HG03175 (cell line): ENCODE measurements at regions not wholly inside any gene's neighbourhood (a gene's known extent, or its start where the extent isn't known, plus 50 kb on each side); places are given as distances from the start of the nearest gene placed in this dataset.

Source experiments
- ATAC-seq: cut with Tn5 transposase; IDR thresholded peaks from one replicate; pipeline ENCODE4 v1.9.1; 2021; ENCODE audit warnings: mild to moderate bottlenecking, moderate library complexity; ENCODE audit not compliant: unreplicated experiment

DNA sequence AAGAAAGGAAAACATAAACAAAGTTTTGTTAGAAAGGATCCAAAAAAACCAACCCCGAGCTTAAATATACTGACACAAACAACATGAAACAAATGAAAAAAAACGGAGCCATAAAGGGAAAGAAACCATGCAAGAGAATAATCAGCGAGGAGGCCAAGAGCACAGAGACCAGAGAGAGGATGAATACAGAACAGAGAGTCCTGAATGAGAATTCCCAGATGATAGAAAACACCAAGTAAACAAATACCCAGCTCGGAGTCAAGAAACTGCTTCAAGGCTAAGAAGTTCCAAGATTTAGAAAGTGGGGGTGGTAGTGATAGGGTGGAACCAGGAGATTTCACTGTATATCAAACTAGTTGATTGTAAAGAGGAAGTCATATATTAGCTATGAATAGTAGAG is 313.3 kb downstream of the OSR1 start:
- no peak for ATAC-seq

DNA sequence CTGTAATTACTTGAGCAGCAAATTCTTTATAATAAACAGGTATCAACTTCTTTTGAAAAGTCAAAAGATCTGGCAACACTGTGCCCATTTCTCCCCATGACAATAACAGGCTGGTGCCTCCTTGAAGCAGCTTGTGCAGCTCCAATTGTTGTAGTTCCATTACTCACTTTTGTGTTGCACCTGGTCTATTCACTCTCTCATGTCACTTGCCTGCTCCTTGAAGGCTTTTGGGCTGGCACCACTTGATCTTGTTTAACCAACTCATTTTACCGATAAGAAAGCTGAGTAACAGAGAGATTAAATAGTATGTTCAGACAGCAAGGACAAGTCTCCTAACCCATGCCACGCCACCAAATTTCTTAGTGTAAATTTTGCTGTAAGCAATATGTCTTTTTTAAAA is 314.5 kb downstream of the OSR1 start:
- ATAC-seq = no peak

DNA sequence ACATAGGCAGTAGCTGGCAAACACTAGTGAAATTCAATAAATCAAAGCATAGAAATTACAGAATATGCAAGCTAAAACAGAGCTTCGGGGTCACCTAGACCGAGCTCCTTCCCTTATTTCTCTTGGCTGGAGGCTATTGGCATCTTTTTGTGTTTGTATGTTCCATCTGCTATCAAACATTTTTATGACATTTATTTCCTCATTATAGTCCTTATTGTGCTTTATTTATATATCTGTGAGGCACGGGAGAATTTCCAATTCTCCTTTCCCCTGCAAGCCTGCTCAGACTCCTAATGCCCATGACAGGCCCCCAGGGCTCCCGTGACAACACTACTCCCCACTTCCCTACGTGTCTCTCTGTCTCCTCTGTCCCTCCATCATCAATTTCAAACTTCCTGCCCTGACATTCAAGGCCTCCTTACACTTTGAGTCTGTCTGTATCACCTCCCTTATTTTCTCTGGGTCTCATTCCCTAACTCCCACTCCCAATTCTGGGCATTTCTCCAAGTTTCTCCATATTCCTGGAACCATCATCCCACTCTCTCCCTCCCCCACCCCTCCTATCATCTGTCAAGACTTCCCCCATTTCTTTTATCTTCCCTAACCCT is 316.9 kb downstream of the OSR1 start:
- no peak for ATAC-seq

DNA sequence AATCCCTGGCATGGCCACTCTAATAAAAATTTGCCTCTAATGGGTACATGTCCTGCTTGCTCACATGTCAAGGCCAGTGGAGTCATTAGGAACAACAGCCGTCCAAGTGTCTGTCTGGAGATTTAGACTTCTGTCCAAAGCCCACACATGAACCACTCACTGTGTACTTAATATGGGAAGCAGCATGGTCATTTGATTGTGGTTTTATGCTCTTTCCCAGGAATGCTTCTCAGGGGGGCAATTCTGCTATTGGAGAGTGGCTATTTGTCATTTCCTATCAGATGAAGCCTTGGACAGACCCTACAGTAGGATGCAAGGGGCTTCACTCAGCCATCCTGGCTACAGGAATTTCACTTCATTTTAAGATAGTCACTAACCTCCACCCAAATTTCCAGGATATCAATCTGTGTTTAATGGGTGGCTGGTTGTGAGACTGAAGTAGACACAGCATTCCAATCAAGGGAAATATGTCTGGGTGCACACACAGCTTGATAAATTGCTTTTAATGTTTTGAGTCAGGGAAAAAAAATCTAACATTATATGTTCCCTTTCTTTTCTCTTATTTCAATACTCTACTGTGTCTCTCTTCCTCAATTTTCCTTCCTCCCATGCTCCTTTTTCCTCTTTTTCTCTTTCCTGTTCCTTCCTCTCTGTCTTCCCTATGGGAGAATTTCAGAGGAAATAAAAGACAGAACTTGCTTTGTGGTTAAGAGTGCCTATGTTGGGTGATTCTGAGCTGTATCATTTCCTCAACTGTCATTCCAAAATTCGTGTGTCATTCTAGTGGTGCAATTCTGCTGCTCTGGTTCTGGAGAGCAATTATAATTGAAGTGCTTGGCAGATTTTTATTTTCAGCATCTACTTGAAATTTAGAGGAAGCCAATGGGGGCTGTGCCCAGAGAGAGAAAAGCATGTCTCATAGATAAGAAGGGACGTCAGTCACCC is 320.1 kb downstream of the OSR1 start:
- no peak for ATAC-seq

DNA sequence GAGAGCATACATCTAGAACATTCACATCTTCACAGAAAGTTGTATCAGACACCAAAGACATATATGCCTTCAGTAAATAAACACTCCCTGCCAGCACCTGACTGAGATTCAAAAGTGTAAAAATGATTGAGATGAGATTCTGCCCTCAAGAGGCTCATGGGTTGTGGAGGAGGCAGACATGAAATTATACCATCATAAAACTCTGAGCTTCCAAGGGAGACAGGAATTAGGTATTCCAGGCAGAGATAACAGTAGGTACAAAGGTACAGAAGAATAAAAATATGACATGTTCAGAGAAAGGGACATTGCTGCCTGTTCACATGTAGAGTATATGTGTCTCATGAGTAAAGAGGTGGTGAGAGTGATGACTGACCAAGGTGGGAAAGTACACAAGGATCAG is 322.3 kb downstream of the OSR1 start:
- ATAC-seq = no peak

DNA sequence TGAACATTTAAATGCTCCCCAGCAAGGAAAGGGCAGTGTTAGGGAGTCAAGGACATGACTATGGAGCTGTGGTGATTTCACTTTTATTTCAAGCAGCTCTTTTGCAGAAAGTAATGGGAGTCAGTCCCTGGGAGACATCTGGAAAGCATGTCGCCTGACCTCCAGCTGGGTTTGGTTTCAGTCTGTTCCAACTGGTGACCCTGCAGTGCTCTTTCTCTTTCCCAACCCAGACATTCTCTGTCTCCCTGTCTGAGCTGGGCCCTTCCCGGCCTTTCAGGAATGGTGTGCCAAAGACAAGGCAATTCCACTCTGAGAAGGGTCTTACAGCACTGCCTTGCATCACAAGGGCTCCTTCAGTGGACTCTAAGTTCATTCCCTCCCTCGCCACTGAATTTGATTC is 323.2 kb downstream of the OSR1 start:
- ATAC-seq = no peak

DNA sequence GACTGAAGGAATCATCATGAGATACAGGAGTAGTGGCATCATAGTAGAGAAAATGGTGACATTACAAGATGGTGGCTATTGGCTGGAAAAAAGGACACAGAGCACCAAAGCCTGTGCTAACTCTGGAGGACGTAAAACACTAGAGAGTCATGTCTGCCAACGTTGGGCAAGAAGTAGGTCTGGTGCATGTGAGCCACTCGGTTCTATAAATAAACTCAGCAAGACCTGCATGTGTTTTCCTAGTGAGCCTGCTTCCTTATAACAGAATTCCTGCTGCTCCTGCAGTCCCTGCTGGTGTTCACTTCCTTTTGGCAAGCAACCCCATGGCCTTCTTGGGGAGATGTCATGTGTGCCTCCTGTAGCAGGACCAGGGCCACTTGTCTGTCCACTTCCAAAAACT is 325.2 kb downstream of the OSR1 start:
- no peak for ATAC-seq

DNA sequence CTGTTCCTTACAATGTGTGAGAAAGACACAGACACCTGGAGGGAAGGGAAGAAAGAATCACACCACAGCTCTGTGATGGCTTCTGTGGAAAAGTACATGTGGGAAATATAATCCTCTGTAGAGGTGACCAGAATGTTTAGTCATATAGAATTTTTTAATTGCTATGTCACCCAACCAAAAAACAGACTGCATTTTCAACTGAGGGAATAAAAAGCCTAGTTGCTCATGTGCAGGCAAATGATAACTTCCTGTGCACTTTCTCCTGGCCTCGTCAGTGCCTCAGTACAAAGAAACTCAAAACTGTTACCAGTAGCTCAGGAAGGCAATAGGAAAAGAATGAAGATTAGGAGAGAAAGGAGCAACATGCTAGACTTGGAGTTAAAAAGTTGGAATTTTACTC is 326.8 kb downstream of the OSR1 start:
- no peak for ATAC-seq

DNA sequence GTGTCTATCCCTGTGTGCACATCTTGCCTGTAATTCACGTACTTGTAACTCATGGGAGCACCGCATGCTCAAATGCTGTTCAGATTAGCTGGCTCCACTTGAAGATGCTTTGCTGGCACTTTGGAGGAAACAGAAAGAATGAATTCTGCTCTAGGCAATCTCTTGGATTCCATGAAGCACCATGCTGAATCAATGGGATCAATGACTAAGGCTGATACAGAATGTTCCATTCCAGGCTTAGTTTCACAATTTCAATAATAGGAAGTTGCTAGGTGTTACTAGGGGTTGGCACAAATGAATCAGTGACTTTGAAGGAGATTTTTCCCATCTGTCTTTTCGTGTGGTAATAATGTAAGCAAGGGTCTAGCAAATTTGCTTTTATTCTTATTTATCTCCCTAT is 328.8 kb downstream of the OSR1 start:
- ATAC-seq = no peak

DNA sequence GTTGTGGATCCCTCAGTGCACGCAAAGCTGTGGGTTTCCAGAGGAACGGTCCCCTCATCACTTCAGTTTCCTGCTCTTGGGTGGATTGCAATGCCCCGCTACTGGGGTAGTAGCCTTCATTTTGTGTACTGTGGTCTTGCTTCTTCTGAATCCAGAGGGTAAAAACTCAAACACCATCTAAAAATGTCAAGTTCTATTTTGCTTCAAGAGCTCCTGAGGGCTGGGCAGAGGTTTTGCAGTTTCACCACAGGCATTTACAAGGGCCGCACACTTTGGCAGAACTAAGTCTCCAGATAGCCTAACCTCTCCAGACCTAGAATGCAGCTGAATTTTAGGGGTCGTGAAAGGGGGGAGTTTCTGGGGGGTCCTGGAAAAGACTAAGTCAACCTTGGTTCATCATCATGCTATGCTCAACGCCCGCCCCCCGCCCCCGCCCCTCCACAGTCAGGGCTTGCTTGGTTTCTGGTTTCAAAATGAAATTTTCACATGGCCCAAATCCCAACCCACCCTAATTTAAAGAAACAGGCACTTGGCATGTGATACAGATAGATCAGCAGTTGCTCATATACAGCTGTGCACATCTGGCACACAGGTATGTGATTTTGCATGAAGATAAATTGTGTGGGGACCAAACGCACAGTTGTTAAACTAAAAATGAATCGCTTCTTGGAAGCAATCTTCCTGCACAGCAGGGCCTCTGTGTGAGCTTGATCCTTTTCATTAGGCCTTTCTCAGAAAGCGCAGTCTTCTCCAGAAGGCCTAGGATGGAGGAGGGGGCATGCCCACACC is 329.6 kb downstream of the OSR1 start:
- no peak for ATAC-seq

DNA sequence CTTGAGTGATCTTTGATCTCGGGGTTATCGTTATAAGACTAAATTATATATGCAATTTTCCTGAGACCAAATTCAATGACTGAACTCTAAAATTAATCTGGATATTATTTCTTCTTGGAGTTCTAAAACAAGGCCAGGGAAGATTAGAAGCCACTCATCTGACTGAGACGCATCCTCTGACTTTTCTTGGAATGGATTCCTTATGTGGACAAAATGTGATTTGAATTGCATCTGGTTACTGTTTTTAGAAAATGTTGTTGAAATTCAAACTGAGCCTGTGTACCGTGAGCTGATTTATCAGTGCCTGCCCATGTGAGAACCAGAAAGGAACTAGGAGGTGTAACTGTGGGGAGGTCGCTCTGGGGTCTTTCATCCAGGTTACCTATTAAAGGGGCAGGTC is 330.8 kb downstream of the OSR1 start:
- ATAC-seq = no peak

DNA sequence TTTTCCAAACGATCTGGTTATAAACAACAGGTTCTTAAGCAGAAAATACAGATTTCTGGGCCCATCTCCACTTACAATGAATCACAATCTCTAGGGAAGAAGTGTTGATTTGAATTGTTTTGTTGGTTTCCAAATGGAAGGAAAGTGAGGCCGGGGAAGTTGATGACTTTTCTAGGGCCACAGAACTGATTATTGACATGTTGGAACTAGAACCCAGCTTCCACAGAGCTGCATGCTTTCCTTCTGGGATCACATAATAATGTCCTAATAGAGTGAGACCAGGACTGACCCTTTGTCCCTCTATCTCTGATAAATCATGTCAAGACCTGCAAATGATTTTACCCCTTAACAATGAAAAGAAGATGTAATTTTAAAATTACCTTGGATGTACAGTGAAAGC is 332.2 kb downstream of the OSR1 start:
- ATAC-seq = no peak

DNA sequence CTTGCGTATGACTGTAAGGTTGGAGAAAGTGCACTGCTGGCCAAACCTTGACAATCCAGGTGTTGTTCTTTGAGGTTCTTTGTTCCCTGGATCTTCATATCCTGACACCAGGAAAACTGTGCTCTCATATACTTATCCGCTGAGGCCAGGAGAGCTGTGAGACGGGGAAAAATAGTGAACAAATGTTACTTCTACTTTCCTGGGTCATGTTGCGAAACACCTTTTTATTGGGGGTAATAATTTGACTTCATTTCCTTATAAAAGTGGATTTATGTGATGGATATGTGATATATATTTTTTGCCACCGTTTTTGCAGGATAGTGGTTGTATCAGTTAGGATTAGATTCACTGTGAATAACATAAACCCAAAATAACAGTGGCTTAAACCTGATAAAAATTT is 336.1 kb downstream of the OSR1 start:
- no peak for ATAC-seq

DNA sequence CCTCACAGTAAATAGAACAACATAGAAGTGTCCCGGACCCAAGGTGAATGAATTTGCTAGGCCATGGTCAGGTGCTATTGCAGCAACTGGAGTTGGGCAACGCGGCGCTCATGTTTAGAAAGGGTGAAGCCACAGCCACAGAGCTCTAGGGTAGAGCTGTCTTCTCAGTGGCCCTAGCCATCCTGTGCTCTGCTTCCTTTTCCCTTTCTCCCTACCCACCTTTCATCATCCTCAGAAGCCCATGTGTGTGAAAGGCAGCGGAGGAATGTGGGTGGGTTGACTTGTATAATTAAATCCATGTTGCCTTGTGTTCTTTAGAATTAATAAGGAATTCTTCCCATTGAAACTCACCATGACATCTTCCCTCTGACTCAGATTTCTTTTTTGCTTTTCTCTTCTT is 336.7 kb downstream of the OSR1 start:
- ATAC-seq = no peak

DNA sequence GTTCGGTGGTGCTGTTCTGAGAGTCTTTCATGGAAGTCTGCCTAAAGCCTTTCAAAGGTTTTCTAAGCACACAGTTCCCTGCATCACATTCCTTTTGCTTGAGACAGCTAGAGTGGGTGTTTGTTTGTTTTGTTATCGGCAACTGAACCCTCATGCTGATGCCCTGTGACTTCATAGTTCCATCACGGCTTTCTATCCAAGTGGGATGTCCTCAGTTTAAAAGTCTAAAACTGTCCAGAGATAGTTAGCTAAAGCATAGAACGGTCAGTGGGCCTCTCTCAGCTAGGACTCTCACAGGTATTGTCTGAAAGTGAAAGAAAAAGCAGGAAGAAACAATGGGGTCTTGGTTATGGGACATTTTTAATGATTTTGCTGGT is 337.3 kb downstream of the OSR1 start:
- no peak for ATAC-seq

DNA sequence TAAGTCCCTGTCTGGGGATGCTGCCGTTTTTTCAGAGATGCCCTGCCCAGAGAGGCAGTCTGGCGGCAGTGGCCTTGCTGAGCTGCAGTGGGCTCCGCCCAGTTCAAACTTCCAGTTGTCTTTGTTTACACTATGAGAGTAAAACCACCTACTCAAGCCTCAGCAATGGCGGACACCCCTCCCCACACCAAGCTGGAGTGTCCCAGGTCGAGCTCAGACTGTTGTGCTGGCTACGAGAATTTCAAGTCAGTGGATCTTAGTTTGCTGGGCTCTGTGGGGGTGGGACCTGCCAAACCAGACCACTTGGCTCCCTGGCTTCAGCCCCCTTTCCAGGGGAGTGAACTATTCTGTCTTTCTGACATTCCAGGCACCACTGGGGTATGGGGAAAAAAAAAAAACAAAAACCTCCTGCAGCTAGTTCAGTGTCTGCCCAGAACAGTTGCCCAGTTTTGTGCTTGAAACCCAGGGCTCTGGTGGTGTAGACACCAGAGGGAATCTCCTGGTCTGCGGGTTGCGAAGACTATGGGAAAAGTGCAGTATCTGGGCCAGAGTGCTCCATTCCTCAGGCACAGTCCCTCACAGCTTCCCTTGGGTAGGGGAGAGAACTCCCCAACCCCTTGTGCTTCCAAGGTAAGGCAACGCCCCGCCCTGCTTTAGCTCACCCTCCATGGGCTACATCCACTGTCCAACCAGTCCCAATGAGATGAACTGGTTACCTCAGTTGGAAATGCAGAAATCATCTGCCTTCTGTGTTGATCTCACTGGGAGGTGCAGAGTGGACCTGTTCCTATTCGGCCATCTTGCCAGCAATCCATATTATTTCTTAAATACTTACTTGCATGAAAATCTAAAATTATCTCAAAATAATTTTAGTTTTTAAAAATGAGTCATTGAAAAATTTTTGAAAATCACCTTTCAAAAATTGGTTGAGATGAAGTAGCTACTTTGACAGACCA is 338.0 kb downstream of the OSR1 start:
- ATAC-seq = no peak

DNA sequence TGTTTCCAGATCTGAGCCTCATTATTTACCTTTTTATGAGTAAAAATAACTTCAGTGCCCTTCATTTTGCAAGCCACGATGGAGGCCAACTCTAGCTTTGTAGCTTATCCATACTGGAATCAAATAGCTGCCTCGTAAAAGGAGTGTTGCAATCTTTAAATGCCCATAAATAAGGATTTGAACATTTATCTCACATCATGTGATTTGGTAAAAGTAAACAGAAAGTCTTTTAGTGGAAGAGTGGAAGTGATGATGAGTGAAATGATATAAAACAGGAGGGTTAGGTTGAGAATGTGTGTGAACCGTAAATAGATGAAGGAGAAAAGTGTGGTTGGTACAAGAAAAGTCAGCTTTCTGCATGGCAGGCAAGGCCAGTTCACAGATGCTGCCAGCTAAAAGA is 348.9 kb downstream of the OSR1 start:
- ATAC-seq = no peak

DNA sequence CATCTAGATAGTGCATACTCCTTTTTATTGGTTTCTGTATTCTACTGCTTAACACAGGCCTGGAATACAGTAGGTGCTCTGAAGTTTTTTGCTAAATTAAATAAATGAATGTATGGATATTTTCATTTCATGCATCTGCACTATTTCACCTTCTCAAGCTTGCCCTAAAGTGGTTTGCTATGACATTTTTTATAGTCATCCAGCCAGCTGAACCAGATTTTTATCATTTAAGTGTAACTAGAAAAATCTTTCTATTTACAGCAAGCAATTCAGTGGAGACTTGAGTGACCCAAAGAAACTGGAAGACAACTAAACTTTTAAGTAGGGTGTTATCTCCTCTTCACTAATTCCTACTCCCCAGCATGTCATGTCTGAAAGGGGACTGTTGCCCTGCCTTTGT is 354.9 kb downstream of the OSR1 start:
- no peak for ATAC-seq

DNA sequence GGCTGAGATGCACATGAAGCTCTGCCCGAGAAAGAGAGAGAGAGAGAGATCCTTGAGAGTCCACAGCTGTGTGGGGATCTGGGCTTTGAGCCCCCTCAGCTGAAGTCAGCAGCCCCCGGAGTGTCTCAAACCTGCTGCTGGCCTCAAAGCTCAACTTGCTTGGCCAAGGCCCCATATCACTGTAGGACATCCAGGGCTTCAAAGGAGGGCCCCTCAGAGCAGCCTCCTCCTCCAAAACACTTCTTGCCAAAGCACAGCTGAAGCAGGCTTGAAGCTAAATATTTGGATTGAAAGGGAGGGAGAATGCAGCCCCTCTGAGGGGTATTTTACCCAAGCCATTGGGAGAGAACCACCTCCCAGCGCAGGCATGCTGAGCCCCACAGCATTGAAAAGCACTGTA is 357.6 kb downstream of the OSR1 start:
- ATAC-seq = no peak

DNA sequence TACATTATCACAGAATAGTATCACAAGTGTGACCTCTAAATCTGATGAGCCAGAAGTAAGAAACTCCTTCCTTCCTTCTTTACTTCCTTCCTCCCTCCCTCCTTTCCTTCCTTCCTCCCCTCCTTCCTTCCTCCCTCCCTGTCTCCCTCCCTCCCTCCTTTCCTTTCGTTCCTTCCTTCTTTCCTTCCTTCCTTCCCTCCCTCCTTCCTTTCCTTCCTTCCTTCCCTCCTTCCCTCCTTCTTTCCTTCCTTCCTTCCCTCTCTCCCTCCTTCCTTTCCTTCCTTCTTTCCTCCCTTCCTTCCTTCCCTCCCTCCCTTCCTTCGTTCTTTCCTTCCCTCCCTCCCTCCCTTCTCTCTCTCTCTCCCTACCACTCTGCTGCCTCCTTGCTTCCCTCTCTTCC is 359.2 kb downstream of the OSR1 start:
- no peak for ATAC-seq

DNA sequence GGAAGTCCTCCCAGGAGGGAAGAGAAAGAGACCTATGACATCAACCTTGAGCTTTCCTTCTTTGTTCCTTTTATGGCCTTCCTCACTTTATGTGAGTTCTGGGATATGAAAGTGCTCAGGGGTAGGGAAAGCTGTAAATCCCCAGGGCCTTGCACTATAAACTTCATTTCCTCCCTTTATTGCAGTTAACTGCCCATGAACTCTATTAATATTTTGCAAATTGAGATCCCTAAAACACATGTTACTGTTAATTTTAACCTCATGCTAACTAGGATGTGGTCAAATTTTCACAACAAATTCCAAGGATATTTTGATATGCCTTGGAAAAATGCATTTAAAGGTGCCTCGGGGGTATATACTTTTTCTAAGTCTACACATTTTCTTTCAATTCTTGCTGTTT is 359.9 kb downstream of the OSR1 start:
- no peak for ATAC-seq
